HG03060 (cell line): ENCODE measurements at regions not wholly inside any gene's neighbourhood (a gene's known extent, or its start where the extent isn't known, plus 50 kb on each side); places are given as distances from the start of the nearest gene placed in this dataset.
A peak's percentile ranks its signal among the peaks of the same experiment; 100 is the strongest.
"Not testable (repeated sequence)": the region's sequence is repeated elsewhere in the genome, so short reads cannot be mapped to it uniquely, and the experiment has no call there.

Experiments
- ATAC-seq: cut with Tn5 transposase; IDR thresholded peaks from one replicate; pipeline ENCODE4 v1.9.1; 2021; ENCODE audit warnings: low read depth, moderate number of reproducible peaks; ENCODE audit not compliant: unreplicated experiment

DNA sequence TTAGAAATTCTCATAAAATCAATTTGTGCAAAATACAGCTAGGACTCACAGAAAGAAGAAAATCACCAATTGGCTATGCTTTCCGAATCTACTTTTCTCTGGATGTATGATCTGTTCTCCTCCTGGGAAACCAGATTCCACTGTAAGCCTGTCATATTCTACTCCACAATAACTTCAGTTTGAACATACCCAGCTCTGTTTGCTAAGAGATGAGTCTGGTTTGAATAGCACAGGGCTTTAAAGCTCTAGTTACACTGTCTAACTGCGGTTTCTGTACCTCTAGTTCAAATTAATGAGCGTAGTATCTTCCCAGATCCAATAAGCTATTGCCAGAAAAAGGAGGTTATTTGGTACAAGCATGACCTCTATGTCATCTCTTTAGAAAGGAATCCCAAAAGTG is 270.1 kb downstream of the DAD1 start:
- no peak for ATAC-seq

DNA sequence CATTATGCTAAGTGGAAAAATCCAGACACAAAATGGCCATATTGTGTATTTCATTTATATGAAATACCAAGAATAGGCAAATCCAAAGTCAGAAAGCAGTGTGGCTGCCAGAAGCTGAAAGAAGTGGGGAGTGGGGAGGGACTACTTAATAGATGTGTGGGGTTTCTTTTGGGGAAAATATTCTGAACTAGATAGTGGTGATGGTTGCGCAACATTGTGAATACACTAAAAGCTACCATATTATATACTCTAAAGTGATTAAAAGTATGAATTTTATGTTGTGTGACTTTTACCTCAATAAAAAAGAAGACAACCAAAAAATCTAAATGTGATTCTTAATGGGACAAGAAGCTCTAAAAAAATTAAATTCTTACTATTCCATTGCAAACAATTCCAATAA is 272.6 kb downstream of the DAD1 start:
- ATAC-seq, result no peak

DNA sequence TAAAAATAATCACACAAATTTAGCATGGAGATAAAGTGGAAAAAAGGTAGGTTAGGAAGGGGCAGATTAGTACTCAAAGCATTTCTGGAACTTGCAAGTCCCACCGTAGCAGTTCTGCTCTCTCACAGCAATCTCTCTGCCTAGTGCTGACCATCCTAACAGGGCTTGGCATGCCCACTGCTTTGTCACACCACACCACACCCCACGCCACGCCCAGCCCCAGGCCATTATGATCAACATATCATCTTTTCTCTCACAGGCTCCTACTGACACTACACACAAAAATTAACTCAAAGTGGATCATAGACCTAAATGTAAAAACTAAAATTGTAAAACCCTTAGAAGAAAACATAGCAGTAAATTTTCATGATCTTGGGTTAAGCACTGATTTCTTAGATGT is 273.7 kb downstream of the DAD1 start:
- no peak for ATAC-seq

DNA sequence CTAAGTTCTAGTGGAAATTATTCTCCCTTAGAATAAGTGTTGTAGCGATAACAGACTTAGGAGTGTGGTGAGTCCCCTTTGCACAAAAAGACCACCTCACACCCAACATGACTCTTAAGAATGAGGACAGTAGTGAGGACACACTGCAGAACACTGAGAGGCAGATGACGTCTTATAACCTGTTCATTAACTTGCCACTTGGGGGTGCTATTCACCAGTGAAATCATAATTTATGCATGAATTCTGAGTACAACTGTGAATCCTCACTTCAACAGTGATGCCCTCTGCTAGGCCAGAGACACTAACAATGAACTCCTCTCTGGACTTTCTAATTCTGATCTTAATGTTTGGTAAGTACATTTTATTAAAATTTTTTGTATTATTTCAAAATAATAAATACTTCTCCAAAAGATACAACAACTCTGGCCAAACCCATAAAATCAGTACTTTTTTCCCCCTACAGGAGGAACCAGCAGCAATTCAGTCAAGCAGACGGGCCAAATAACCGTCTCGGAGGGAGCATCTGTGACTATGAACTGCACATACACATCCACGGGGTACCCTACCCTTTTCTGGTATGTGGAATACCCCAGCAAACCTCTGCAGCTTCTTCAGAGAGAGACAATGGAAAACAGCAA is 274.7 kb downstream of the DAD1 start:
- no peak for ATAC-seq

DNA sequence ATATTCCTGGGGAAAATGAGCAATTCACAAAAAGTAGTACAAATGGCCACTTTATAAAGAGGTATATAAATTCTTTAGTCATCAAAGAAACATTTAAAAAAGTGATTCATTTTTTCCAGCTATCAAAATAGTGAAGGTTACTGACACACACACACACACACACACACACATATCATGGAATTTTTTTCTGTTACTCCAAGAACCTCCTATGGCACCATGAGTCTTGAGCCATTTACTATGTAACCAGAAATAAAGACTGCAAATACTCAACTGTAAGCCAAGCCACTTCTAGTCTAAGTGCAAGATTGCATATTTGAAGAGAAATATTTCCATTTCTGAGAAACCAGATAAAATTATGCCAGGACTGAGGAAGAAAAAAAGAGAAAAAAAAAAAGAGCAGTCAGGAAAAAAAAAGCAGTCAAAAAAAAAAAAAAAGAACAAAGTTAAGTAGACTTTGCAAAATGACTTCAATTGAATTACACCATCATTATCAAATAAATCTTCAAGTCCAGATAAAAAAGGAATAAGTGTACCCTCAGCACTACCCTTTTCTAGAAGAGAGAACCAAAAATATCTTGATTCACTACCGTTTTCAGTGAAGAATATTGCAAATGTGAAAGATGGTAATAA is 275.7 kb downstream of the DAD1 start:
- no peak for ATAC-seq

DNA sequence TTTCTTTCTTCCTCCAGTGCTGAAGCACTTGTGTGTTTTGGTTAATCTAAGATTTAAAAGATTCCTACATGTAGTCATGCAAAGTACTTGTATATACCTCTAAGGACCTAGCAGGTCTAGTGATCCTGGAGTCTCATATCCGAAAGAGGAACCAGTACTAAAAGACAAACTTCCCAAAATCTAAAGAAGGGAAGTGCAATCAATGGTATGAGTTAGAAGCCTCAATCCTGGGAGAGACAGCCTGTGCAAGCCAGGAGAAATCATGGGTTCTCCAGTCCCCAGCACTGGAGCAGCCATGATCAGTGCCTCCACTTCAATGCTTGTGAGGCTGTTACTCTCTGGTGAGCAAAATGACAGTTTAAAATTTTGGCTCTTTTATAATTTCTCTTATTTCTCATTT is 277.4 kb downstream of the DAD1 start:
- ATAC-seq, result no peak

DNA sequence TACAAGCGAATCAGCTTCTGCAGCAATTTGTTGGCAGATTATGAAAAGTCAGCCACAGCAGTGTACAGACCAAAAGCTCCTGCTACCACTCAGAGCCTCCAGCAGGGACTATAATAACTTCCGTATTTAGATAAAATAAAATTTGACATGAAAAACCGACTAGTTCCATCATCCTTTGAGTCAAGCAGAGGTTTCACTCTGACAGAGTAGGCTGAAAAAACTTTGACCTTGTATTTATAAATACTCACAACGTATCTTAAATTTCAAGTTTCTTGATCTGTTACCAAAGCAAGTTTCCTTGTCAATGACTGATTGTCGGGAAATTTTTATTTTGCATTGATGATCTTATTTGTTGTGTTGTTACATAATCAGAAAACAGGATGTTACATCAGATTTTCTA is 283.4 kb downstream of the DAD1 start:
- ATAC-seq, result no peak

DNA sequence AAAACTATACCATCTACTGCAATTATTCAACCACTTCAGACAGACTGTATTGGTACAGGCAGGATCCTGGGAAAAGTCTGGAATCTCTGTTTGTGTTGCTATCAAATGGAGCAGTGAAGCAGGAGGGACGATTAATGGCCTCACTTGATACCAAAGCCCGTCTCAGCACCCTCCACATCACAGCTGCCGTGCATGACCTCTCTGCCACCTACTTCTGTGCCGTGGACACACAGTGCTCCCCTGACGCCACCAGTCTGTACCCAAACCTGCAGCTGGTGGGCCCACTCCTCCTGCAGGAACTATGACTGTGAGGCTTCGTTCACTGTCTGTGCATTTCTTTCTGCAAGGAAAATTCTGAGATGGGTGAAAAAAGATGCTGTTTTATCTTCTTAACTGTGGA is 284.7 kb downstream of the DAD1 start:
- no peak for ATAC-seq

DNA sequence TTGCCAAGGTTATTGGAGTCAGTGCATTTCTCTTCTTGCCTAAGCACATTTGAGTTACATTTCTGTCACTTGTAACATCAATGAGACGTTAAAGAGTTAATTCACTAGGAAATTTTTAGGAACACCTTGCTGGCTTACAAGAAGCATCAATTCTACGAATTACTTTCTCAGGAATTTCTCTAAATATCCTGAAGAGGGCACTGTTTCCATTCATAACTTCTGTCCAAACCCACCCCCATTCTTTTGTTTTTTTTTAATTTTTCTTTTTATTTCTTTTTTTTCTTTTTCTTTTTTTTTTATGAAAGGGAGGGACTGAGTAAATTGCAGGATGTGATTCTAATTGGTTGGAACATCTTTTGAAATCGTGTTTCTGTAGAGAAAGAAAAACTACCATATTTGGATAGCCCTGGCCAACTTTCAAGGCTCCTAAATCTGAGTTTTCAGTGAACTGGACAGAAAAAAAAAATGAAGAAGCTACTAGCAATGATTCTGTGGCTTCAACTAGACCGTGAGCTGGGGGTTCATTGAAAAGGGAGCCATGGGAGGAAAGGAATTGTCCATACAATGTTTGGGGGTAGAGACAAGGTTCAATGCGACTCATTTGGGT is 285.3 kb downstream of the DAD1 start:
- ATAC-seq, result no peak

DNA sequence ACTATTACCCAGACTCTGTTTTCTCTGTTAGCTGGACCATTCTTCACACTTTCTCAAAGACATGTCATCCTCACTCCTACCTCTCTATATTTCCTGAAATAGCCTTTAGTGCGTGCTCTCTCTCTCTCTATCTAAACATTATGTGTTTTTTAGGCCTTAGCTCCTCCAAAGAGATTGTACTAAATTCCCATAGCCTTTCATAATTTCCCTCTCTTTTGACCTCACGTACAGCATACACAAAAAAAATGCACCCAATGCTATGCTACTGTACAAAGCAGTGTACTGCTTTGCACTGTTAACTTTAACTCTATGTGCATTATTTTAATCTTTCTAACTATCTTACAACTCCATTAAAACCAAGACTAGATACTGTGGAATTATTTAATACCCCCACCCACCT is 288.4 kb downstream of the DAD1 start:
- ATAC-seq, result no peak

DNA sequence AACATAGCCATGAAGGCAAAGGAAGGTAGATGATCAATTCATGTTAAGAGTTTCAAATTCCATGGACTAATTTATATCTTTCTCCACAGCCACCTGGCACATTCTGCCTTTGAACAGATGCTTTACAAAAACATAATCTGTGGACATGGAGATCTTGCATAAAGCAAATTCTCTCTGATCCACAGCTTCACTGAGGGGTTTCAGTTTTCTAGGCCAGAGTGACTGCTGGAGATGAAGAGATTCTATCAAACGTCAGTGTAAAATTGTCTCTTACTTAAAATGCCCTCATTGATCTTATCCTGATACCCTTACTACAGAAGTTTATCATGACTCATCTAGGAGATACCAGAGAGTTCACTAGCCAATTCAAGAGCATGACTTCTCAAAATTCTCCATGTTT is 291.6 kb downstream of the DAD1 start:
- ATAC-seq, result no peak

DNA sequence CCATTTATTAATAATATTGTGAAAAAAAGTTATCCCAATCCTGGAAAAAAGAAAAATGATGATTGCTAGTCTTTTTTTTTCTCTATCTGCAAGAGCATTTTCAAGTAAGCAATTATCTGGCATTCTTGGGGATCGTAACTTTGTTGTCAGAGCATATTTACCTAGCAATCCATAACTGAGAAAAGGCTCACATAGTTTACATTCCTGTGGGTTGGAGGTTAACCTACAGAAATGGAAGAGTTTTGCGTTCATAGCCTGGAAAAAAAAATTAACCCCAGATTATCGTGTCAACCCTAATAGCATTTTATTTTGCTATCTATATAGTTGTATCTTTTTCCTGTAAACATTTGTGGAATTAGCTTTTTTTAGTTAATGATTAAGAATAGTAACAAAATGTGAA is 292.3 kb downstream of the DAD1 start:
- no peak for ATAC-seq

DNA sequence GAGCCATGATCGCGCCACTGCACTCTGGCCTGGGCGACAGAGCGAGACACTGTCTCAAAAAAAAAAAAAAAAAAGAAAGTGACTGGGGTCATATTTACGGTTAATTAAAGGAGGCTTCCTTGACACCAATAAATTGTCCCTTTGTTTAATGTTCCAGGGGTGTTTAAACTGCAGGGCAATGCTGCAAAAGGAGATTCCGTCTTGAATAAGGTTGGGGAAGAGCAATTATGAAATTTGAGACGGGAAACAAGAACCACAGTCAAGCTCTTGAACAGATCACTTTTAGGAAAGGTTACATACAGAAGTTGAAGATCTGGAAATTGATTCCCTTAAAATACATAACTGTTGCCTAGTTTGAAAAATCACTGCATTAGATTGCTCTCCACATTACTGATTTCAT is 292.9 kb downstream of the DAD1 start:
- ATAC-seq, result no peak

DNA sequence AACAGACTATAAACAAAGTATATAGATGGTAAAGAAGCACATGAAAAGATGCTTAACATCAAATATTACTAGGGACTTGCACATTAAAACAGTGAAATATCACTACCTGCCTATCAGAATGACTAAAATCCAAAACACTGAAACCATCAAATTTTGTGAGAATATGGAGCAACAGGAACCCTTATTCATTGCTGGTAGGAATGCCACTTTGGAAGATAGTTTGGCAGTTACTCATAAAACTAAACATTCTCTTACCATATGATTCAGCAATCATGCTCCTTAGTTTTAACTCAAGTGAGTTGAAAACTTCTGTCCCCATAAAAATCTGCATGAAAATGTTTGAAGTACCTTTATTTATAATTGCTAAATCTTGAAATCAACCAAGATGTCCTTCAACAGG is 297.6 kb downstream of the DAD1 start:
- ATAC-seq, result no peak

DNA sequence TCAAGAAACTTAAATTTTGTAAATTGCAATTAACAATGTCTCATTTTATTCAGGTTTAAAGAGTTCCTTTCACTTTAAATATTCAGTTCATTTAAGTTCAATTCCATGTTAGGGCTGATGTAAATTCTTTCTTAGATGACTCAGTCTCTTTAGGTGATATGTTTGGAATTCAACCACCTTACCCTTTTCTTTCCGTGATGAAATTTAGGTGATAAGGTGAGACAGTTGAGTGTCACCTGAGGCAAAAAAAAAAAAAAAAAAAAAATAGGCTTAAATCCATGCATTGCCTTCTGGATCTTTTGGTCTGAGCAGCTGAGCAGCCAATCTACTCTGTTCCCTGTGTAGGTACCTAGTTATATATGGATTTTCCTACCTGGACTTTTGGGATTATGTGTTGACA is 299.5 kb downstream of the DAD1 start:
- ATAC-seq, result no peak

DNA sequence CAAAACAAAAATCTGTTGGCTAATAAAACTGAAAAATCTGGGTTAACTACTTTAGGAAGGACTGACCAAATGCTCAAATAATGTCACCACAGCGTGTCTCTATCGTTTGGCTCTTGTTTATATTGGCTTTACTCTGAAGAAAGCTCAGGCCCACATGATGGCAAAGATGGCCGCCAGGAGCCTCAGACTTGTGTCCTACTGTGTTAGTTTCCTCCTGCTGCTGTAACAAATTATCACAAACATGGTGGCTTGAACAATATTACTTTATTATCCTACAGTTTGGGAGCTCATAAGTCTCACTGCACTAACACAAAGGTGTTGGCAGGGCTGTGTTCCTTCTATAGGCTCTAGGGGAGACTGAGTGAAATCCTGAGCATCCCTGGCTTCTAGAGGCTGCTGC is 303.0 kb downstream of the DAD1 start:
- ATAC-seq, result no peak

DNA sequence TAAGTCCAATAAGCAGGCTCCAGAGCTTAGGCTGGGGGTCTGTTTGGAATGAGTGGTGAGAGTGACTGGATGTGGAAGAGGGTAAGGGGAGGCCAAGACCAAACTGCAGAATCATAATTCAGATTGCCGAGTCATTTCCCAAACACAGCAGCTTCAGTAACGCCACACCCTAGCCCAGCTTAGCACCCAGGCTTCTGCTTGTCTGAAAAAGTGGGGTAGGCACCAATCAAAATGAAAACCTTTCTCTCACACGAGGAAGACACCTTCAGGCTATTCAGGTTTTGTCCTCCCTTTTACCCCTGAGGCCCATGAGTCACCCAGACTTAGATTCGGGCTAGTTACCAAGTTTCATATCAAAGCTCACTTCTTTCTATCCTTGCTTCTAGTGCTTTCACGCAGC is 306.1 kb downstream of the DAD1 start:
- no peak for ATAC-seq

DNA sequence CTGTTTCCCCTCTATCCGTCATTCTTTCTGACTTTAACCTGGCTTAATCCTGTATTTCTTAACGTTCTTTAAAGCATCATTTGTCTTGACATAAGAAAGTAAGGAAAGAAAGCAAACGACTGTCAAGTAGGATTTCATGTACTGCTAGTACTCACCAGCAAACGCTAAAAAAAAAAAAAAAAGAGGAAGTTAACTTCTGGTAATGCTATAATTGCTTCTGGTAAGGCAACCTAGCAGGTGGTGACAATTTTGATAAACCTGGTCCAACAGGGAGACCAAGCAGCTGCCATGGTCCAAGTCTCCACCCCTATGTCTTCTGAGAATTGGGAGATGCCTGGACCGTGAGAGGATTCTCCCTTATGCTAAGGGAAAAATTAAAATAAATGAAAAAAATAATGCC is 306.6 kb downstream of the DAD1 start:
- ATAC-seq, result peak; percentile 46

DNA sequence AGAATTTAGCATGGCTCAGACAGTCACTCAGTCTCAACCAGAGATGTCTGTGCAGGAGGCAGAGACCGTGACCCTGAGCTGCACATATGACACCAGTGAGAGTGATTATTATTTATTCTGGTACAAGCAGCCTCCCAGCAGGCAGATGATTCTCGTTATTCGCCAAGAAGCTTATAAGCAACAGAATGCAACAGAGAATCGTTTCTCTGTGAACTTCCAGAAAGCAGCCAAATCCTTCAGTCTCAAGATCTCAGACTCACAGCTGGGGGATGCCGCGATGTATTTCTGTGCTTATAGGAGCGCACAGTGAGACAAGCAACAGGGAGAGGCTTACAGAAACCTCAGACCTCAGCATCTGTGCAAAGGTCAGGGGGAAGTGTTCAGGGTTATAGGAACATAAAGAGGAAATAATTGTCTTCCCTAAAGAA is 307.6 kb downstream of the DAD1 start:
- ATAC-seq, result not testable (repeated sequence)

DNA sequence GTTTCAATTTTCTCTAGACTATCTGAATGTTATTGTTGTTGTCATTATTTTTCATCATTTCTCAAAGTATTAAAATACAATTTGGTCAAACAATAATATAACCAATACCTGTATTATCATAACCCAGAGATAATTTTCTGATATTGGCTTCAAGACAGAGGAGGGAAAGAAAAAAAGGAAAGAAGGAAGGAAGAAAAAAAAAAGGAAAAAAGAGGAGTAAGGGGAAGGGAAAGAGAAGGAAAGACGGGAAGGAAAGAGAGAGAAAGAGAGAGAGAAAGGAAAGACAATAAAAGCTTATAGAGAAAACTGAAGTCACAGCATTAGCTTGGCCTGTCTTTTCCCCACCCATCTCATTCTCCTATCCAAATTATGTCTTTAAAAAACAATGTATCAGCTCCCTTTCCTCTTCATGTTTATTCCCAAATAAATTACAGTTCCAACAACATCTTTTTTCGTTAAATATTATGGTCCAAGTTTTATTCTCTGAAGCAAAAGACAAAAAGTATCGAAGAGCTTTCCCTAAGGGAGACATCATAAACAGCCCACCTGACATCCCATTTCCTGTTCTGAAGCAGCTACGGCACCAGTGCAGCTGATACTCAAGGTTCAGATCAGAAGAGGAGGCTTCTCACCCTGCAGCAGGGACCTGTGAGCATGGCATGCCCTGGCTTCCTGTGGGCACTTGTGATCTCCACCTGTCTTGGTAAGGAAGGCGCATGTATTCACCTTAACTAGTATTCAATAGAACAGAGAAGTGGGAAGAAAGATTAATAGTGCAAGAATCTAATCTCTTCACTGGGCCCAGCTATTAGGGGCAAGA is 308.3 kb downstream of the DAD1 start:
- no peak for ATAC-seq
